ENCODE measurements at regions not wholly inside any gene's neighbourhood (a gene's known extent, or its start where the extent isn't known, plus 50 kb on each side); places are given as distances from the start of the nearest gene placed in this dataset.

DNA sequence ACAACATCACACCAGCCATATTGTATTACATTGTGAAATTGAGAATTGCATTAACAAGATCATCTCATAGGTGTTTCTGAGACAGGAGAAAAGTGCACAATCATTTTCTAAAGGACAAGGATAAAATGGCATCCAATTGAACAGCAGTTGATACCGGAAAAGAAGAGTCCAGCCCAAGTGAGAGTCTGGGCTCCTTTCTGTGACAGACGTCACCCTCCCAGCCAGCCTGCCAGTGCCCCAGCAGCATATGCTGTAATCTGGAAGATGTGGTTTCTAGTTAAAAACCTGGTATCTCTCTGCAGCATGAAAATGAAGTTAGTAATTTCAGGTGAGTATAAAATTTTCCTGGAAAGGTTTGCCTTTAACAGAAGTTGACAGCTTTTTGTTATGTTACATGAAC, 1531.7 kb upstream of the PIK3C3 start:
- TF ChIP-seq, protein P1, sequence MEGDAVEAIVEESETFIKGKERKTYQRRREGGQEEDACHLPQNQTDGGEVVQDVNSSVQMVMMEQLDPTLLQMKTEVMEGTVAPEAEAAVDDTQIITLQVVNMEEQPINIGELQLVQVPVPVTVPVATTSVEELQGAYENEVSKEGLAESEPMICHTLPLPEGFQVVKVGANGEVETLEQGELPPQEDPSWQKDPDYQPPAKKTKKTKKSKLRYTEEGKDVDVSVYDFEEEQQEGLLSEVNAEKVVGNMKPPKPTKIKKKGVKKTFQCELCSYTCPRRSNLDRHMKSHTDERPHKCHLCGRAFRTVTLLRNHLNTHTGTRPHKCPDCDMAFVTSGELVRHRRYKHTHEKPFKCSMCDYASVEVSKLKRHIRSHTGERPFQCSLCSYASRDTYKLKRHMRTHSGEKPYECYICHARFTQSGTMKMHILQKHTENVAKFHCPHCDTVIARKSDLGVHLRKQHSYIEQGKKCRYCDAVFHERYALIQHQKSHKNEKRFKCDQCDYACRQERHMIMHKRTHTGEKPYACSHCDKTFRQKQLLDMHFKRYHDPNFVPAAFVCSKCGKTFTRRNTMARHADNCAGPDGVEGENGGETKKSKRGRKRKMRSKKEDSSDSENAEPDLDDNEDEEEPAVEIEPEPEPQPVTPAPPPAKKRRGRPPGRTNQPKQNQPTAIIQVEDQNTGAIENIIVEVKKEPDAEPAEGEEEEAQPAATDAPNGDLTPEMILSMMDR (conservative IDR thresholded peaks at IDR 0.05; ENCODE audit: low read depth, low read length) = no peak
- TF ChIP-seq EZH2 (IDR thresholded peaks at IDR 0.05; ENCODE audit: low read length, unreplicated experiment) = no peak
- TF ChIP-seq EZH2phosphoT487 (IDR thresholded peaks at IDR 0.05; ENCODE audit: borderline replicate concordance, low read length) = no peak
